HT-29 (cell line): ENCODE measurements at regions not wholly inside any gene's neighbourhood (a gene's known extent, or its start where the extent isn't known, plus 50 kb on each side); places are given as distances from the start of the nearest gene placed in this dataset.

Experiments used
- DNase-seq: peaks from one replicate; pipeline ENCODE4 v3.0.0-alpha.2; 2015; ENCODE audit warnings: low spot score

DNA sequence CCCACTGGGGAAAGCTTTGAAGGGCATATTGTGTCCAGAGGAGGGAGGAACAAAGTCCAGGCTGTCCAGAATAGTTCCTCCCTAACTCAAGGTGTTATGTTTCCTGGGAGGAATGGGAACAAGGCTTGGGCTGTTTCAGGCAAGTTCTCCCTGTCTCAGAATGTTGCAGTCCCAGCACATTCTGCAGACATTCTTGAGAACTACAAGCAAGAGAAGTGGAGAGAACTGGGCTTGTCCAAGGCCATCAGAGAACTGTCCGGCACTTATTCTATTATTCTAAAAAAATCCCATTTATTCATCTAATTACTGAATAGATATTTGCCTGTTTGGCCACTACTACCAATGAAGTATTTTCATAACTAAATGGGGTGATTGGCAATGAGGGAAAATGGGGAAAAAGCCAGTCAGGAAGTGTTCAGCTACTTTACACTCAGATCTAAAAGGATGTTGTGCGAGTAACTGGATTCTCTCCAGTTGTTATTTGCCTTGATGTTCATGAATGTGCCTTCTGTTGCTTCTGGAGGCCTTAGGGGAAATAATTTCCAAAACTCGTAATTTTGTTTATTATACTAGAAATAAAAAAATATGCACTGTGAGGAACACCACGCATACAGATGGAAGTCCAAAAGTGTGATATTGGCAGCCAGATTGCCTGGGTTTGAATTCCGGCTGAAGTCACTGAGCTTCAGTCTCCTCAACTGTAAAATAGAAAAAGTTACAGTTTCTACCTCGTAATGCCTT is 300.1 kb upstream of the RND3 start:
- no peak for DNase-seq

DNA sequence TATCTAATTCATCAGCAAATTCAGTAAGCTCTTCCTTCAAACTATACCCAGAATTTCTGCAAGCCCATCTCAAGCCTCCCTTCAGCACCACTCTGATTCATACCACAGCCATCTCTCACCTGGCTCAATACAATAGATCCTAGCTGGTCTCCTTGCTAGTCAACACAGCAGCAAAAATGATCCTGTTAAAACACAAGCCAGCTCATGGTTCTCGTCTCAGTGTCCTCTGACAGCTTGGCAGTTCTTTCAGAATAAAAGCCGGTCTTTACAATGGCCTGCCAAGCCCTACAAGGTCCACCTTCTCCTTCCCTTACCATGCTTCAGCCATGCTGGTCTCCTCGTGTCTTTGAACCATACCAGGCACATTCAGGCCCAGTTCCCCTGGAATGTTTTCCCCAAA is 296.9 kb upstream of the RND3 start:
- no peak for DNase-seq

DNA sequence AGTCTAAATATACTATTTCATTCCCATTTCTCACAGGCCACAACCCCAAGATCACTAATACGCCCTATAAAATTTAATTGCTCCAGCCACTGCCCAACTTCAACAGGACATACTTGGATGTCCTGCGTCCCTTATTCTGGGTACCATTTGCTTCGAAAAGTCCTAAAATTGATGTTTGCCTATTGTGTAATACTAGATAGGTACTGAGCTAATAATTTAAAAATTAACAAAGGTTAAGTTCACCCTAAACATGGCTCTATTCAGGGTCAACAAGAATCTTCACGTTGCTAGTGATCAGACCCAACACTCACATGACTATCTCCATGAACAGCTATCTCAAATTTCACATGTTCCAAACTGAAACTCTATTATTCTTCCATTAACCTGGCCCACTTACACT is 296.4 kb upstream of the RND3 start:
- DNase-seq: no peak

DNA sequence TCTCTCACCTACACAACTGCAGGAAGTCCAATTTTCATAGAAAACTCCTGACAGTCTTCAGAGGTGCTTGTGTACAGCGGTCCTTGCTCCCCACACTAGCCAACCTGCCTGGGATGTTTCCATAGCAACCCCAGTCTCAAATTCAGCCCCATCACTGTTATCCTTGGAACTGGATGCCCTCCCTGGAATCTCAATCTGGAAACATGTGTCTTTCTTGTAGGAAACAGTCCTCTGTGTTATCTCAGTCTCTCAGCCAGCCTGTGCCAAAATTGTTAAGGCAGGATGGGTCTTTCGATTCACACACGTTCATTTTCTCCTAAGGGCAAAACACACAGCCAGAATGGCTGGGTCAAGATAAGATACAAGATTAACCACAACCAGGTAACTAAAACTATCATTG is 295.5 kb upstream of the RND3 start:
- DNase-seq: no peak

DNA sequence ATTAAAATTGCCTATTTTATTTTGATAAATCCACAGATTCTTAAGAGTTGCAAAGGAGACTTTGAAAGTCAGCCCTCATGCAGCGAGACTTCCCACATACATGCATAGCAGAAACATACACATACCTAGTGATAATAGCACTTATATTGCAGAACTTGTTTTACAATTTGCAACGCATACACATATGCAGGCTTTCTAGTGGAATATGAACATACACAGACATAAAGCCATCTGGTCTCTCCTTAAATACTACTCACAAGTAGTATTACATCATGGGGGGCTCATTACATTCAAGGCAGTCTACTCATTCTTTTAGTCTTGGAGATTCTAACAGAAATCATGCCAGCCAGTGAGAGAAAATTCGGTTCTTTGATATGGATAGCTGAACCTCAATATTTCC is 295.1 kb upstream of the RND3 start:
- no peak for DNase-seq

DNA sequence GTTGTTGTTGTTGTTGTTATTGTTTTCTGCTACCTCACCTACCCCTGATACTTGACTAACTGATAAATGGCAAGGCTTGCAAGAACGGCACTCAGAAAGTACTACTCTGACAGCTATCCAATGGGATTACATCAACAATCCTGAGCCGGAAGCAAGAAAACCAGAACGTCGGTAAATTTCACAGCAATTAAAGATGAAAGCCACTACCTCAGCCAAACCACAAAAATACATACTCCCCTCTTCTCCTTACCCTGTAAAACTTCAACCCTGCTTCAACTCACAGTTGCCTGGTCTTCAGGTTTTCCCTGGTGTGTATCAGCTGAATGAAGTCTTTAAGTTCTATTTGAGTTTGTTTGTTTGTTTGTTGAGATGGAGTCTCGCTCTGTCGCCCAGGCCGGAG is 293.7 kb upstream of the RND3 start:
- no peak for DNase-seq

DNA sequence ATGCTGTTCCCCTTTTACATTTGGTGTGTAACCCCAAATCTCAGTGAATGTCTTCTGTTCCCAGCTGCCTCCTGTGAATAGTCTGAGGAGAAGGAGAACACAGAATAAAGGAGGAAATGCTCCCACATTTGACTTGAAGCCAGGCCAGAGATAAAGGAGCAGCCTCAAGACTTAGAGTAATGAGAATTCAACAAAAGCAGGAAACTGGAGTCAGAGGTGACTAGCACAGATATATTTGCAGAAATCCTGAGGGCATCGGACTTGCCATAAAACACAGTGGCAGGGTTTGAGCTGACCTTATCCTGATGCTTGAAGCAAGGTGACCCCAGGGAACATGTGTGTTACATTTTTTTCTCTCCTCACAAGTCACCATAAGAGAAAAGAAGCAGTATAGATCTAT is 291.4 kb upstream of the RND3 start:
- DNase-seq: no peak

DNA sequence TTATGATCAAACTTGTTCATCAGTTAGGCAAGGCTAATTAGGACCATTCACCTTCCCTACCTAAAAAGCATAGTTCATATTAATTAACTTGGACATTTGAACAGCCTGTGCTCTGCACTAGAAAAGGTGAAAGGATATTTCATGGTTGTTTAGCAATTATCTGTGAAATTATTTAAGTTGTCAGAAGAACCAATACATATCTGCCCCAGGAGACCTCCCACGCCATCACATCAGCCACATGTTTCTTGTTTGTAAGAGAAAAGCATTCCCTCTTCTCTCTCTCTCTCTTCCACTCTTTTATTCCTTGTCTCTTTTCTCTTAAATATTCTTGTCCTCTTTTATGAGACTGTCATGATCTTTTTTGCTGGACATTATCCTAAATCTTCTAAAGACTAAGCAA is 282.0 kb upstream of the RND3 start:
- no peak for DNase-seq

DNA sequence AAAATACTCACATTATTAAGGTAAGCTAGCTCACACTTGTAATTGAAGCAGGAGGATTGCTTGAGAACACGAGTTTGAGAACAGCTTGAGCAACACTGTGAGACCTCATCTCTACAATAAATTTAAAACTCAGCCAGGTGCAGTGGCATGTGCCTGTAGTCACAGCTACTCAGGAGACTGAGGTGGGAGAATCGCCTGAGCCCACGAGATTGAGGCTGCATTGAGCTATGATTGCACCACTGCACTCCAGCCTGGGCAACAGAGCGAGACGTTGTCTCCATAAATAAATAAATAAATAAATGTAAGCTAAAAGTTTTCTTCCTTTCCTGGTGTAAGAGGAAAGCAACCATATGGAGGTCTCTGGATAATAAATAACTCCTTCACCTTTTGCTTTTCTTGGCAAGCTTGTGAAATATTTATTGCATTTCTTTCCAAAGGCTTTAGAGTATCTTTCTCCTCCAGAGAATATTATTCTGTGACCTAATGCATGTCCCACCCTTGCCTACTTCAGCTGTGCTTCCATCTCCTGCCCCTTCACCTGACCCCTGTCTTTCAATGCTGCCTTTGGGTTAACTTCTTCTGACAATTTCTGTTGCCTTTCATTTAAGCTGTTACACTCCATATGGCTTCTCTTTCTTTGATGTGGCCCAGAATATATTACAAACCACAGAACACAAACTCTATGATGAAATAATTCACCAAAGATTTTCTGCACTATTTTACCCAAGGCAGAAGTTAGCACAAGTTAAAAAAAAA is 280.7 kb upstream of the RND3 start:
- DNase-seq: no peak

DNA sequence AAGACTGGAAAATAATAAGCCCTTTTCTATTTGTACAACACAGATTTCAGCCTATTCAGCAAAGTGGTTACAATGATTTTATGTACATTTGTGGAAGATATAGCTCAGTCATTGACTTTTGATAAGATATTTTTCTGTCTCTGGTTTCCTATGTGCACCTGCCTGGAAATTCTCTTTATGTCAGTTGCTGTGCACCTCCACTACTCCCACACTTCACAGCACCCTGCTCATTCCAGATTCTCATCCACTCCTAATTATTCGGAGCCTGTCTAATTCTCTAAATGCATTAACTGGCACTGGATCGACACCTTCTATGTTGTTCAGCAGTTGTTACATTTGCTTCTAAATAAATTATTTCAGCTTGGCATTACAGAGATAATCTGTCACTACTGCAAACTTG is 275.1 kb upstream of the RND3 start:
- no peak for DNase-seq

DNA sequence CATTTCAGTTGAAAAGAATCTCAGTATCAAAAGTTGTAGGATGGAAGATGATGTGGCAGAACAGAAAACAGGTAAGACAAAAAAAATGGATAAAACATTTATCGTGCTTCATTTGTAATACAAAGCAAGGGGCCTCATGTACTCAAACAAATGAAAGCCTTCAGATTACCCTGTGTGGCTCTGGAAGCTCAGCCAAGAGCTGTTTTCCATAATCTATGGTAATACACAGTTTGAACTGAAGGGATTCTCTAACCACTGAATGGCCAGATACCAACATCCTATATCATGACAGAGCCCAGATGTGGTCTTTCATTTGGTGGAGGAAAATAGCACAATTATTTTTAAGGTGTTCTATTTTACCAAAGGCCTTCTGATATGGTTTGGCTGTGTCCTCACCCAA is 272.1 kb upstream of the RND3 start:
- DNase-seq: no peak

DNA sequence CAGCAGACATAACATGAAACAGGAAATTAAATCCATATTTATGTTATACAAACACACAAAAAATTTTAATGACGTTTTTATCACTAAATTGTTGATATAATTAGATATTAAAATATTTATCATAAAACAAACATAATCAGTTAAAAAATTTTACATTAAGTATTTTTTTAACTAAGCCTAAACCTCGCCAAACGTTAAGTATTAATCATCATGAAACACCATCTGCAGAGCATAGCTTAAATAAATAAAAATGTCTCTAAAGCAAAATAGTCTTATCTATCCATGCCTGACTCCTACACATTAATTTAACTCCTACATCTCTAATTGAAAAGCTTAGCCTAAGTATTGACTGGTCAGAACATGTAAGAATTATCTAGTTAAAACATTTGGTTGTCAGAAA is 271.6 kb upstream of the RND3 start:
- DNase-seq: no peak

DNA sequence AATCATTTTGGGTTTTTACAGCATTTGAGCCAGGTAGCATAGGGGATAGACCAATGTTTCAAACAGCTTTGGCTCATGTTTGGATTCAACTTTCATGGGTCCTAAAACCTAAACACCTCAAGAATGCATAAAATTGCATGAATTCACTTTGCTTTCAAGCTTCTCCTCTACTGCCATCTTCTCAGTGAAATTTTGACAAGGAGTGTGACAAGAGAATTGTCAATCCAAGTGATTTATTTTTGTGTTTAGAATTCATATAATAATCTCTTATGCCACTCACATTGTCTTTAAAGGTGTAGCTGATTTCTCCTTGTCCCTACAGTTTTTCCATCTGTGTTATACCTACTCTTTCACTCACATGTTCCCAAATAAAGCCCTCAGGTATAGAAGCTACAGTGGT is 264.8 kb upstream of the RND3 start:
- DNase-seq: no peak

DNA sequence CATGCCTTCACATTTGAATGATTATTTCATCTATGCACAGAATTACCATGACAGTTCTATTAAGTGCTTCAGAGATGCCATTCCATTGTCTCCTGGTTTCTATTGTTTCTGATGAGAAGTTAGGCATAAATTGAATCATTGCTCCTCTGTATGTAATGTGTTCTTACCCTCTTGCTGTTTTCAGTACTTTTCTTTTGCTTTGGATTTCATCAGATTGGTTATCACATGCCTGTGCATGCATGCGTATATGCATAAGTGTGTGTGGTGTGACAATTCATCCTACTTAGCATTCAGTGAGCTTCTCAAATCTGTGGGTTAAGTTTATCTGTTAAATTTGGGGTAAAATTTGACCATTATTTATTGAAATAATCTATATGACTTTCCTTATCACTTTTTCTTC is 263.3 kb upstream of the RND3 start:
- no peak for DNase-seq

DNA sequence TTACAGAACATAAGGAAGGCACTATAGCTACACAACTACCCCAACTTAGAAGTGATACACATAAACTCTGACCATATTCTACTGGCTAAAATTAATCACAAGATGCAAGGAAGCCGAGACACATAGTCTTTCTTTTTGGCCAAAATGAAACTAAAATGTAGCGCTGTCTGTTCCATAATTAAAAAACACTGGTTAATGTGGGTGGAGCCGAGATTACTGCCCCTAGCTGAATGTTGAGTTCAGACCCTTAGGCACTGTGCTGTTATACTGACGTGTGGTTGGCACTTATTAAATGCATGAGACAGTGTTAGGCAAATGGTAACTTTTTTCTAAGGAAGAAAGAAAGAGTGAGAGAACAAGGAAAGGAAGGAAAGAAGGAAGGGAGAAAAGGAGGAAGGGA is 254.6 kb upstream of the RND3 start:
- DNase-seq: no peak

DNA sequence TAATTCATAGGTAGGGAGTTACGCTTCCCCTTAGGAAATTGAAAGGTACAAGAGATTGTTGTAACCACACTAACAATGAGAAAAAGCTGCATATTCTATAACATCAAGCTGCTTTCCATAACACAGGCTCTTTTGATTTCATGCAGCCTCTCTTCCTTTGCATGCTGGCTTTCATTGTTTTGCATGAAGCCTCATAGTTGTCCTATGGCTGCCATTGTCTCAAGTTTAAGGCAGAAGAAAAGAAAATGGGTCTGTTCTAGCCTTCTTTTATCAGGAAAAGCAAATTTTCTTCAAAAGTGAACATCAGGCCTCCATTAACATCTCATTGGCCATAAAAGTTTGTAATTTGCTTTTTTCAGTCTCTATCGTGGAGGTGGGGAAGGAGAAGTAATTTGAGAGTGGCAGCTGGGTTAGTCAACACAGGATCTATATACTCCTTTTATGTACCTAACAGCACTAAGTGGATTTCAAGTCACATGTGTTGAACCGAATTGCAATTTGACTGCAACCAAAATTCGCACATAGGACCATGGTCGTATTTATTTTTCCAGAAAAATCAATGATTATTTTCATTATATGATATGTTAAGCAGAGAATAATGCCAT is 248.5 kb upstream of the RND3 start:
- no peak for DNase-seq

DNA sequence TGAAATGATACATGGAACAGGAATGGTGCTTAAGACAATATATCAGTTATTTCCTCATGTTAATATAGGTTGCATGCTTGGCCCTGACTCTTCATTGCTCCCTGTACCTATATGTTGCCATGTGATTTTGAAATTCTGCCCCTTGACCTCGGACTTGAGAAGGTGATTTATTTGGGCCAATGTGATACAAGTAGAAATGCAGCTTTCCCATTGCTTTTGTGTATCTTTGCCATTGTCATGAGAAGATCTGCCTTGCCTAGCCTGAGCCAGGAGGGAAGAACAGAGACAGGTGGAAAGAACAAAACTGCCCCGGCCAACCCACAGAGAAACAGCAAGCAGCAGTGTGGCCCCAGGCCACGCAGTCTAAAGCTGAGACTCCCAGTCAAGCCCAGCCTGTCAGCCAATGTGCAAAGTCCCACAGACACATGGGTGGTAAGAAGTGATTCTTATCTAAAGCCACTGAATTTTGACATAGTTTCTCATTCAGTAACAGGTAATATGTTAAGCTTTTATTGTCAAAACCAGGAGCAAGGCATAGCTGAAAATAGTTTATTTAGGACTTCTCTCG is 245.7 kb upstream of the RND3 start:
- DNase-seq: no peak

DNA sequence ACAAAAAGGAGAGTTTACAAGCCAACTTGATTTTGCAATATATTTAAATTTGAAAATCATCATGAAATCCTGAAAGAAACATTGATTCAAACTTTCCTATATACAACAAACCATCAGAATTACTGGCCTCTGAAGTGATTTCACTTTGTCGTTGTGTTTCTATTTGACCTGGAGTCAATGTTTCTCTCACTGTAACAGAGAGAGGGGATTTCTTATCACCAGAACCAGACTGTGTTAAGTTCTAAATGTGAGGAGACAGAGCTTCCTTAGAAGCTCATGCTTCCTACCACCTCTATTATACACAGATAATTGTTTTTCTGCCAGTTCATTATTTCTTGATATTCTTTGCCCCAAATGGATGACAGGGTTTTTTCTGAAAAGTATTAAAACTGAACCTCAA is 245.0 kb upstream of the RND3 start:
- no peak for DNase-seq

DNA sequence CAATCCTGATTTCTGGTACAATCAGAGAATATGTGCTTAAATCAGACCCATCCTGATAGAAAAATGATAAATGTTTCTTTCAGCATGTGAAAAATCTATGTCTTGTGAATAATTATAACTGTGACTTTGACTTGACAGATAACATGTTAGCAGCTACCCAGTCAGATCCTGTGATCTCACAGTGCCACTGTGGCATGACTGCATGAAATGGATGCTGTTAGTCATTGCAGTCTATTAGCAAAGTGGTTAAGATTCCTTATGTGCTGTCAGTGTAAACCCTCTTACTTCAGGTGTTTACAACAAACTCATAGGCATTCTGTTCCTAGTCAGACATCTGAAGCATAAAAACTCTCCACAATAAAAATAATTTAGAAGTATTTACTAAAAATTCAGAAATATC is 244.6 kb upstream of the RND3 start:
- DNase-seq: no peak

DNA sequence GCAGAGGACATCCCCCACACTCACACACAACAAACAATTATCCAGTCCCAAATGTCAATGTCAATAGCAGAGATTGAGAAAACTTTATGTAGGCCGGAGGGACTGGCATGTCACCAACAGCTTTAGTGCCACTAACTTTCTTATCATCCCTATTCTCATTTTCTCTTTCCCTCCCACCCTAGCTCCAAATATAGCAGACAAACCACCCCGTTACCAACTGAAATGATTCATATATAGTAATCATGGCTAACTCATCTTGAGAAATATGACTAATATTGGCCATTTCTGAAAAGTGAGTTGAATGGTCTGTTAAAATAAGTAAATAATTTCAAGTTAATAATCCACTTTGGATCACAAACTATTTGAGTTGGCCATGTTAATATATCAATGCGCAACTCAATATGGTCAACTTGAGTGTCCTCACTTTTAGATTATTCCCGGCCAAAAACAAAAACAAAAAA is 242.1 kb upstream of the RND3 start:
- DNase-seq: no peak

DNA sequence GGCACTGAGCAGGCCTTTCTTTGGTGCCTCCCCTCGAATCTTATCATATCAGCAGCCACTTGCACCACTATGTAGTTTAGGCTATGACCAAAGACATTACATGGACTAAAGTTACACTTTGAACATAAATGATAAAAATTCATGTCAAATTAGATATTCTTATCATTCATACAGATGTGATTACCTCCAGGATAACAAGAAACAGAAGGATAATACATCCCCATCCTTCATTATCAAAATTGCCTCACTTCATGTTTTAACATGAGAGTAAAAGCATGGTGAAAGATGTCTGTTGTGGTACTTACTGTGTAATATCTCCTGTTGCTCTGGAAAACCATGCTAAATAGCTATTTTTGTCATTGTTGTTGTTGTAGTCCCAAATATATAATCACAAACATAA is 230.8 kb upstream of the RND3 start:
- DNase-seq: no peak

DNA sequence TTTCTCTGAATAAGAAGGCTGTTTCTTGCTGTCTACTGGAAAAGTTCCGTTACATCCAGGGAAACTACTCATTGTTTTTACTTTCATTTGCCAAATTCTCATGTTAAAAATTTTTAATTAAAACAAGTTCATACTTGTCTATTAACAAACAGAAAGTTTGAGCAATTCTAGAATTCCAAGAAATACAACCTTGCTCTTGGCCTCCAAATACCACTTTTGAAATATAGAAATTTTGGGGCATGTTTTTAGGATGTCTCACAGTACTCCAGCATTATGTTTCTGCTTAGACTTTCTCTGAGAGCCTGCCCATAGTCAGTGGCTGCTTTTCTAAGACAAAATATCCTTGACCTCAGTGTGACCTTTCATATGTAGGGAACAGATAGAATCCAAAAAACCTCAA is 228.7 kb upstream of the RND3 start:
- no peak for DNase-seq

DNA sequence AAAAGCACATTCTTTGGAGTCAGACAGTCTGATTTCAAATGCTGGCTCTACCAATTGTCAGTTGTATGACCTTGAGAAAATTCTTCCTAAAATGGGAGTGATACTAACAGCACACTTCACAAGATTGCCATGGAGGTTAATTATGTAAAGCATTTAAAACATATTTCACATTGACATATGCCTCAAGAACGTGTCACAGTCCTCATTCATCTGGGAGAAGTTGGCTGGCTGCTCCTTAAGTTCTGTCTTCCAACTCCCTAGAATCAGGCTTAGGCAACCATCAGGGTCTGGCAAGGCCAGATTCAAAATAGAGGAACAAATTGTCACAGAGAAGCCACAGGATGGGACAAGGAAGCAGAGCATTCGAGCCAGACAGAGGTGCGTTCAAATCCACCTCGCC is 228.0 kb upstream of the RND3 start:
- DNase-seq: no peak
